T-helper 17 cell (primary cell): ENCODE measurements at regions not wholly inside any gene's neighbourhood (a gene's known extent, or its start where the extent isn't known, plus 50 kb on each side); places are given as distances from the start of the nearest gene placed in this dataset.

Experiments
- ATAC-seq: fragments of 150-1000 bp; cut with Tn5 transposase; 2 replicates; pipeline ENCODE4 v1.10.0; 2021; ENCODE audit warnings: mild to moderate bottlenecking, moderate library complexity
- DNase-seq, 3 donors: peaks; one replicate each; pipeline versions ENCODE4 v3.0.0 to v3.0.0-alpha.2; 2020 to 2021
- H3K9me3 ChIP-seq: one replicate; pipeline ENCODE4 v1.7.0; 2013; ENCODE audit warnings: low read length, mild to moderate bottlenecking; ENCODE audit not compliant: control insufficient read depth, poor library complexity, severe bottlenecking
- H3K27ac Mint-ChIP-seq: one replicate; pipeline ENCODE4 v1.8.0; 2022; ENCODE audit warnings: mild to moderate bottlenecking, moderate library complexity, mixed read lengths
- H3K27me3 Mint-ChIP-seq: one replicate; pipeline ENCODE4 v1.8.0; 2022; ENCODE audit warnings: mixed read lengths
- H3K36me3 Mint-ChIP-seq: one replicate; pipeline ENCODE4 v1.8.0; 2022; ENCODE audit warnings: low read depth, mixed read lengths
- H3K4me1 Mint-ChIP-seq: one replicate; pipeline ENCODE4 v1.8.0; 2022; ENCODE audit warnings: mild to moderate bottlenecking, mixed read lengths
- H3K4me3 Mint-ChIP-seq: one replicate; pipeline ENCODE4 v1.8.0; 2022; ENCODE audit warnings: mild to moderate bottlenecking, moderate library complexity, mixed read lengths

DNA sequence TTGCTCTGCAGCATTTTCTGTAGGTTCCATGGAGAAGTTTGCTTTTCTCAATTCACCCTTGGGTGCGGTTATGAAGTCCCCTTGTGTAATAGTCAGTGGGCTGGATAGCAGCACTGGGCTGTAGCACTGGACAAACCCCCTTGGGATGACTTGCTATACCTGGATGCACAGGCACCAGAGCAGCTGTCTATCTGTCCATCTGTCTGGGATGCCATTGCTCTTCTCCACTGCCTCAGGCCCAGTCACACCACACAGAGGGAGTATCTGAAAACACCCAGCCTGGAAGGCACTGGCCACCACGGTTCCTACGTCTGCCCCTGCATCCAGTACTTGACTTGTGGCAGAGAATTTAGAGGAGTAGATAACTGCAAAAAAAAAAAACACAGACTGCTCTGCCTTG is 254.5 kb downstream of the TFCP2L1 start:
- no peak overlapping the region for H3K4me3 Mint-ChIP-seq
- no peak for ATAC-seq
- H3K36me3 Mint-ChIP-seq: no peaks in the 10 kb centered on the region
- H3K9me3 ChIP-seq: no peaks in the 10 kb centered on the region
- H3K4me1 Mint-ChIP-seq: no peaks in the 10 kb centered on the region
- H3K27ac Mint-ChIP-seq: no peak overlapping the region
- H3K27me3 Mint-ChIP-seq: peaks cover 18% of the 10 kb centered on the region
- no peak for DNase-seq

DNA sequence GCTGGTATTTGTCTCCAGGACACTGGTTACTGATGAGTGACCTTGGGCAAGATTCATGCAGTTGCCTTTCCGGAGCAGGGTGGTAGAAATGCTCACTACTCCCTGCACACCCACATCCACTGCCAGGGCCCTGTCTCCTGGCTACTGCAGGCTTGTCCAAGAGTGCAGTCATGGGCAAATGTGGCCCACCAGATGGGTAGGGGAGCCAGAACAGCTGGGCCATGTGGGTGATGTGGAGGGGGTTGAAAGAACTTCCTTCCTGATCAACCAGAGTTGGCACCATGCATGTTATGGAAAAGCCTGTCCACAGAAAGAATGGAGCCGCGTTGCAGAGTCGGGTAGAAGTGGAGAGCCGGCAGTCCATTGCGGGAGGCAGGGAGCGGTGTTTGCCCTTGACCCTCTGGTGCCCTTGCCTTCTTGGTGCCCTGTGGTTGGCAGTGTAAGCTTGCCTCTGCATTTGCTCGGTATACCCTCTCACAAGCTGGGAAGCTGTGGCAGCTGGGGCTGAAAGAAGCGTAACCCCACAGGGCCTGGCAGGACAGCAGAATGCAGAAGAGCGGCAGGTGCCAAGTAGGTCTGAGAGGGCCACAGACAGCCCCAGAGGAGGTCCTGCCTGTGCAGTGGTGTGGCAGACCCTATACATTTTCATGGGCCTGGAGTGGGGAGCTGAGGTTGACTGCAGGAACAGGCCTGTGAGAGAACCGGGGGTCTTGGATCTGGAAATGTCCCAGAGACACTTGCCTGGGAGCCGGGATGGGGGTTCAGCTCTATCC is 253.2 kb downstream of the TFCP2L1 start:
- ATAC-seq: no peak
- Mint-ChIP-seq H3K36me3 (no peaks in the 10 kb centered on the region), H3K27ac (no peak overlapping the region), H3K4me1 (no peaks in the 10 kb centered on the region), H3K27me3 (peaks cover 18% of the 10 kb centered on the region), H3K4me3 (no peak overlapping the region)
- DNase-seq: no peak
- H3K9me3 ChIP-seq: no peaks in the 10 kb centered on the region

DNA sequence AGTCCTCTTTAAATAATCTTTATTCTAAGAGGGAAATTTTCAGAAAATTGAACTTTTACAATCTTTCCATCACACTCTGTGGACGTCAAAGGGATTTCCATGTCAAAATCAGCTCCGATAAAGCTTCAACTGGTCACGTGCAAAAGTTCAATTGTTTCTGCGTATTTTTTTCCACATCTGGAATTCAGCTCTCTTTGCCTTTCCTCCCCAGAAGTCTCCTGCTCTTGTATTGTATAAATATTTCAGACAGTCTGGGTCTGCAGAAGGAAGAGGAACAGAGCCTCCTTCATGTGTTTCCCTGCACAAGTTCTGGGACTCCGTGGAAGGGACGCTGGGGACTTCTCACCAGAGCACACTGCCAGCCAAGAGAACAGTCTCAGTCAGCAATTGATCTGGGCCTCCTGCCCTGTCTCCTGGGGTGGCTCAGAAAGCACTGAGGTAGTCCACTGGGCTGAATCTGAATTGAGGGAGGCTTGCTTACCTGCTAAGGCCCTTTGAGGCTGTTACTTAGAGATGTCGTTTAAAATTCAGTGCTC is 251.5 kb downstream of the TFCP2L1 start:
- no peaks in the 10 kb centered on the region for H3K36me3 Mint-ChIP-seq
- no peaks in the 10 kb centered on the region for H3K9me3 ChIP-seq
- no peak overlapping the region for H3K4me3 Mint-ChIP-seq
- no peaks in the 10 kb centered on the region for H3K4me1 Mint-ChIP-seq
- H3K27me3 Mint-ChIP-seq: peaks cover 25% of the 10 kb centered on the region
- H3K27ac Mint-ChIP-seq: no peak overlapping the region
- no peak for ATAC-seq
- DNase-seq: no peak

DNA sequence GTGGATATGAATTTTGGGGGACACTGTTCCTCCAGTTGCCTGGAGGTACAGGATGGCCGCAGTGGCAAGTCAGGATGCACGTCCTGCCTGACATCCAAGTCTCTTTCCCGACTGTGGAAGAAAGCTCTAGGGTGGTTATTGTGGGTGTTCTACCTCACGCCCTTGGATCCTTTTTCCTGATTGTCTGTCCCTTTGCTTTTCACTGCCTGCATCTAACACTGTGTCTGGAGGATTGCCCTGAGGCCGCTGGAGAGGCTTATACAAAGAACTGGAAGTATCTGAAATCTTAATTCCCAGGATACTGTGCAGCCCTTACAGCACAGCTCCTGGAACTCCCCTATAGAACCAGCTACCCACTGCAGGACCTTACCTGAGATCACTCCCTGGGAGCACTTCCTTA is 250.5 kb downstream of the TFCP2L1 start:
- Mint-ChIP-seq H3K27me3 (peaks cover 25% of the 10 kb centered on the region), H3K27ac (no peak overlapping the region), H3K4me1 (no peaks in the 10 kb centered on the region), H3K4me3 (no peak overlapping the region), H3K36me3 (no peaks in the 10 kb centered on the region)
- no peaks in the 10 kb centered on the region for H3K9me3 ChIP-seq
- DNase-seq (no peak), ATAC-seq (no peak)

DNA sequence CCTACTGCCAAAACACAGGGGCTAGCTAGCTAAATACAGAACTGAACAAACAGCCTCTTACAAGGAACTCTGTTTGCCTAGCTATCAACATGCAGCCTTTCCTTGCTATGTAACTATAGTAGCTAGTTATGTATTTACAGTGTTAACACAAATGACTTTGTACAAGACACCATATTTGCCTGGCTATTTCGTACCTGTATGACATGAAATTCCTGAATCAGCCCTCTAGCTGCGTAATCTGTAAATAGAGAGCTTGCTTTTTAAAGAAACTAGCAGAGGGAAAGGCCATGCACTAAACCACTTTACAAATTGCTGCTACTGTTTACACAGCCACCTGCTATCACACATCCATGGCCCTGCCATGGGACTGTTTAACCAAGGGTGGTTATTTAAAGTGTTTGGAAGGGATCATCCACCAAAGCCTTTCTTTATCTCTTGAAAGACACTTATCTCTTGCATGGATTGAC is 248.7 kb downstream of the TFCP2L1 start:
- no peak for ATAC-seq
- Mint-ChIP-seq H3K4me3 (no peak overlapping the region), H3K27me3 (peaks cover 25% of the 10 kb centered on the region), H3K4me1 (no peaks in the 10 kb centered on the region), H3K27ac (no peak overlapping the region), H3K36me3 (no peaks in the 10 kb centered on the region)
- no peak for DNase-seq
- H3K9me3 ChIP-seq: no peaks in the 10 kb centered on the region

DNA sequence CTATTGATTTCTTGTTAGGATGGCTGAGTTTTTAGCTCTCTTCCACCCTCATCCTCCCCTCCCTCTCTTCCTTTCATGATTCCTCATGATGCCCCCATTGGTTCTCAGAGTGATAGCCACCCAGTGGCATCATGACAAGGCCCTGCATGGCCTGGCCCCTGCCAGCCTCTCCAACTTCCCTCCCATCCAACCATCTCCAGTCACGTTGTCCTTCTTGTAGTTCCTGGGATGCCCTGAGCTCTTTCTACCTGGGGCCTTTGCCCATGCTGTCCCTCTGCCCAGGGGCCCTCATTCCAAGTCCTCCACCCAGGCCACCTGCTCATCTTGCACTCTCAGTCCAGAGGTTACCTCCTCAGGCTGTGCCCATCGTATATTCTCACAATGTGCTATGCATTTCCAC is 247.5 kb downstream of the TFCP2L1 start:
- Mint-ChIP-seq H3K27me3 (peaks cover 25% of the 10 kb centered on the region), H3K27ac (peak overlapping the region; percentile 47), H3K4me1 (no peaks in the 10 kb centered on the region), H3K36me3 (no peaks in the 10 kb centered on the region), H3K4me3 (no peak overlapping the region)
- DNase-seq: no peak
- no peaks in the 10 kb centered on the region for H3K9me3 ChIP-seq
- ATAC-seq: no peak

DNA sequence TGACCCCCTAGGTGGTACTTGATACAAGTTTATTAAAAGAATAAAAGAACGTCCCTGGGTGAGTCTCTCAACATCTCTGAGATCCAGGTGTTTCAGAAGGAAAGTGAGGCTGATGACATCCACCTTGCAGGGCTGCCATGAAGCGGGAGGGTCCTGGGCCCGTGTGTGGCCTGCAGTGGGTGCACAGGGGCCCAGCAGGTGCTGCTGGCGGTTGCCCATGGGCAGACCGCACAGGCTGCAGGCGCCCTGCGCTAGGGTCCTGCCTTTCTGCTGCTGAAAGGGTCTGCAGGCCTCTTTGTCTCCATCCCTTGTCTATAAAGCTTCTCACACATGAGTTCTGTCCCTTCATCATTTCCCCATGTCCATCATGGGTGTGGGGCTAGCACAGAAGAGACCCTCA is 247.0 kb downstream of the TFCP2L1 start:
- Mint-ChIP-seq H3K27ac (peak overlapping the region; percentile 47), H3K27me3 (peaks cover 25% of the 10 kb centered on the region), H3K4me3 (no peak overlapping the region), H3K36me3 (no peaks in the 10 kb centered on the region), H3K4me1 (no peaks in the 10 kb centered on the region)
- no peaks in the 10 kb centered on the region for H3K9me3 ChIP-seq
- DNase-seq: no peak
- no peak for ATAC-seq

DNA sequence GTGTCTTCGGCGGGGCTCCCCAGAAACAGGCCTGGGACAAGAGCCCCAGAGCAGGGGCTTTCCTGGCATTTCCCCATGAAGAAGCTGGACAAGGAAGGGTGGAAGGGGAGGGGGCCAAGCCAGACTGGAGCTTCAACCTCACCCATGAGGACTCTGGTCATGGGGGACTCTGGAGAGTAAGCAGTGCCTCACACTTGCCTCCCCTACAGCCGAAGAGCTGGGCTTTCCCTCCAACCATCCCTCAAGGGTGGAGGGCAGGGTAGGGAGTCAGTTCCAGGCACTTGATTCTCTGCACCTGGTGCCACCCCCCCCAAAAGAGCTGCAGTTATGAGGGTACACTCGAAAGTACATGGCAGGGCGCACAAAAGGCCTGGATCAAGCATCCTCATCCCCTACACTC is 246.6 kb downstream of the TFCP2L1 start:
- H3K9me3 ChIP-seq: no peaks in the 10 kb centered on the region
- H3K27me3 Mint-ChIP-seq: peaks cover 21% of the 10 kb centered on the region
- no peak overlapping the region for H3K27ac Mint-ChIP-seq
- DNase-seq: no peak
- no peak overlapping the region for H3K4me3 Mint-ChIP-seq
- ATAC-seq: no peak
- no peaks in the 10 kb centered on the region for H3K4me1 Mint-ChIP-seq
- no peaks in the 10 kb centered on the region for H3K36me3 Mint-ChIP-seq

DNA sequence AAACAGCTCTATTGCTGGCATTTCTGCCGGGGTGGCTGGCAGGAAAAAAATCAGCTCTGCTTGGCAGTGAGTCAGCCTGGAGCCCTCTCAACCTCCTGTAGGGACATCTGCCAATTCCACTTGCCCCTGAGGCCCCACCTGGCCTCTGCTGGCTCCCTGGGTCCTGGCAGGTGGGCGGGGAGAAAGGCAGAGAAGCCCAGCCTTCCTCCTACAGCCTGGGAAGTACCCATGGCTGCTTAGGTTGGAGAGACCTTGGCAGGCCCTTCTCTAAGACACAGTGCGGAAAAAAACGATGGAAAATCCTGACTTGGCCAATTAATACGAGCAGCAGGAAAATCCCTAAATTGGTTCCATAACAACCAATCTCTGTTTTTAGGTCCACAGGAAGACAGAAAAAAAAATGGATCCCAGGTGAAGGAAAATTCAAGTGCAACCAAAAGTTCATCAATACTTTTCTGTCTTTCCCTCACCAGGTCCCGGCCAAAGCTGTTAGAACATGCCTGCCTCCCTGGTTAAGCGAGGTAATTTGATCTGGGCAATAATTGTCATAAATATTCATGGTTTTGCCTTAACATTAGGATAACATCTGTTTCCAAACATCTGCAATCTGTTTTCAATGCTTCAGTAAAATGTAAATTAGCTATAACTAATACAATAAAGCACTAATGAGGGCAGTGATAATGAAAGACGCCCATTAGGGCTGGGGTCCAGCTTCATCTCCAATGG is 245.9 kb downstream of the TFCP2L1 start:
- peaks cover 15% of the 10 kb centered on the region for H3K27me3 Mint-ChIP-seq
- no peaks in the 10 kb centered on the region for H3K4me1 Mint-ChIP-seq
- H3K27ac Mint-ChIP-seq: no peak overlapping the region
- H3K4me3 Mint-ChIP-seq: no peak overlapping the region
- no peaks in the 10 kb centered on the region for H3K36me3 Mint-ChIP-seq
- ATAC-seq: no peak
- no peaks in the 10 kb centered on the region for H3K9me3 ChIP-seq
- no peak for DNase-seq

DNA sequence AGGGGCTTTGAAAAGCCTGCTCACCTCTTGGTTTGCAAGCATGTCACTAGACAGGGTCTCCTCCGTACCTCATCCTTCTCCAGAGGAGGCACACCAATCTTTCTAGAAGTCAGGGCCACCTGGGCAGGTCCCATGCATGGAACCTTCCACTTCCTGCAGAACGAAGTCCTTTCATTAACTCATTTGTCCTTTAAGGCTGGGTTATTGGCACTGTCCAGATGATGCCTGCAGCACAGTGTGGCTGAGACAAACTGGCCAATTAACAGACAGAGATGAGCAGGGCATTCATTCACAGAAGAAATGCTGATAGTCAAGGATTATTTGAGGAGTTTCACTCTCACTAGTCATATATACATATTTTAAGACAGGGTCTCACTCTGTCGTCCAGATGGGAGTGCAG is 245.3 kb downstream of the TFCP2L1 start:
- no peaks in the 10 kb centered on the region for H3K36me3 Mint-ChIP-seq
- no peak overlapping the region for H3K4me3 Mint-ChIP-seq
- DNase-seq: no peak

DNA sequence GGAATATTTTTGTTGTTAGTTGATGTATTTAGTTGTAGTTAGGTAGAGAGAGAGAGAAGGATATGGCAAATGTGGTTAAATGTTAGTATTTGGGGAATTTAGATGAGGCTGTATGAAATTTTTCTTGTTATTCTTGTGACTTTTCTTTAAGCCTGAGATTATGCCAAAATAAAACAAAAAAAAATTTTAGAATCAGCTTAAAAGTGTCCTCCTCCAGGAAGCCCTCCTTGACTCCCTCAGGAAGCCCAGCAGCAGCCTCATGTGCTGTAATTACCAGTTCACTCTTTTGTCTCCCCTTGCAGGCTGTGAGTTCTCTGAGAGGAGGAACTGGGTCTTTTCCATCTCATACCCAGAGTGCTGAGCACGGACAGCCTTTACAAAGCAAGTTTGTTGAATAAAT is 243.5 kb downstream of the TFCP2L1 start:
- H3K27me3 Mint-ChIP-seq: peaks cover 7% of the 10 kb centered on the region
- ATAC-seq (no peak), DNase-seq (no peak)
- no peak overlapping the region for H3K27ac Mint-ChIP-seq
- no peaks in the 10 kb centered on the region for H3K4me1 Mint-ChIP-seq
- no peaks in the 10 kb centered on the region for H3K9me3 ChIP-seq
- no peaks in the 10 kb centered on the region for H3K36me3 Mint-ChIP-seq
- H3K4me3 Mint-ChIP-seq: no peak overlapping the region

More for the DNA sequence above, 245.3 kb downstream of the TFCP2L1 start:
- peaks cover 9% of the 10 kb centered on the region for H3K27me3 Mint-ChIP-seq
- no peak for ATAC-seq
- H3K9me3 ChIP-seq: no peaks in the 10 kb centered on the region
- H3K27ac Mint-ChIP-seq: no peak overlapping the region
- H3K4me1 Mint-ChIP-seq: no peaks in the 10 kb centered on the region

DNA sequence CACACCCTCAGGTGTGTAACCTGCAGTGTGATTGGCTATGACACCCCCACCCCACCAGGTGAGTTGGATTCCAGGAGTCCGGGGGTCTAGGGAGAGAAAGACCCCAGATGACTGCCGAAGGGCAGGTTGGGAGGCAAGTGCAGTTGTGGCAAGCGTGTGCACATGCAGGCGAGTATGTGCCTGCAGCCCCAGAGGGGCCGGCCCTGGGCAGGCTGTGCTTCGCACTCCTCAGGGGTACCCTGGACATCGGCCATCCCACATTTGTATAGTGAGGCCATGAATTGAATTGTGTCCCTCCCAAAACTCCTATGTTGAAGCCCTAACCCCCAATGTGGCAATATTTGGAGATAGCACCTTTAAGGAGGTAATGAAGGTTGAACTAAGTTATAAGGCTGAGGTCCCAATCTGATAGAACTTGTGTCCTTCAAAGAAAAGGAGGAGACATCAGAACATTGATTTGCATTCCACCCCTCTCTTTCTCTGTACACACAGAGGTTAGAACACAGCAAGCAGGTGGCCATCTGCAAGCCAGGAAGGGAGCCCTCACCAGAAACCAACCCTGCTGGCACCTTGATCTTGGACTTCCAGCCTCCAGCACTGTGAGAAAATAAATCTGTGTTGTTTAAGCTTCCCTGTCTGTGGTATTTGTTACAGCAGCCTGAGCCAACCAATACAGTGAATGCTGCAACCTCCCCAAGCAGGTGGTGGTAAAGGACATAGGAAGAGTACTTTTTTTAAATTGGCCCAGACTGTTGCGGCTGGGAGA is 241.8 kb downstream of the TFCP2L1 start:
- ATAC-seq (no peak), DNase-seq (no peak)
- Mint-ChIP-seq H3K4me1 (no peaks in the 10 kb centered on the region), H3K36me3 (no peaks in the 10 kb centered on the region), H3K27ac (no peak overlapping the region), H3K4me3 (no peak overlapping the region), H3K27me3 (no peaks in the 10 kb centered on the region)
- H3K9me3 ChIP-seq: no peaks in the 10 kb centered on the region

DNA sequence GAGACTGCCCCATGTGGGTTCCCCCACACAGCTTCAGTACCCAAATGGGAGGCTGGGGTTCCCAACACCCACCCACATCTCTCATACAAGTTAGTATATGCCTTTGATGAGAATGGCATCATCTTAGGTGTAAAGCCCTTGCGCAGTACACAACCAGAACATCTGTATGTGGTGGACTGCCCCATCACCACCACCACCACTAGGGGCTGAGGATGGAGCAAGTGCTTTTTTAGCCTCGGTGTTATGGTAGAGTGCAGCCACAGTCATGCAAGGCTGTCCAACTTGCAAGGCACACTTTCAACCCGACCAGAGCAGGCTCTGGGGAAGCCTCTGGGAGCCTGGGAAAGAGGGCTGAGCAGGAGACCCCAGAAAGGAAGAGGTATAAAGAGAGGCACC is 241.2 kb downstream of the TFCP2L1 start:
- H3K4me1 Mint-ChIP-seq: no peaks in the 10 kb centered on the region

More for the DNA sequence above, 241.2 kb downstream of the TFCP2L1 start:
- no peak overlapping the region for H3K4me3 Mint-ChIP-seq
- no peak for DNase-seq
- no peaks in the 10 kb centered on the region for H3K27me3 Mint-ChIP-seq
- H3K36me3 Mint-ChIP-seq: no peaks in the 10 kb centered on the region
- no peaks in the 10 kb centered on the region for H3K9me3 ChIP-seq
- H3K27ac Mint-ChIP-seq: no peak overlapping the region
- no peak for ATAC-seq
